ENCODE measurements at regions not wholly inside any gene's neighbourhood (a gene's known extent, or its start where the extent isn't known, plus 50 kb on each side); places are given as distances from the start of the nearest gene placed in this dataset.
A peak's percentile ranks its signal among the peaks of the same experiment; 100 is the strongest.
"Not testable (repeated sequence)": the region's sequence is repeated elsewhere in the genome, so short reads cannot be mapped to it uniquely, and the experiment has no call there.

- H3K27ac ChIP-seq: no peak overlapping the region
- no peak for TF ChIP-seq ZFX (IDR thresholded peaks at IDR 0.05; ENCODE audit: borderline replicate concordance)
- TF ChIP-seq, protein P1, sequence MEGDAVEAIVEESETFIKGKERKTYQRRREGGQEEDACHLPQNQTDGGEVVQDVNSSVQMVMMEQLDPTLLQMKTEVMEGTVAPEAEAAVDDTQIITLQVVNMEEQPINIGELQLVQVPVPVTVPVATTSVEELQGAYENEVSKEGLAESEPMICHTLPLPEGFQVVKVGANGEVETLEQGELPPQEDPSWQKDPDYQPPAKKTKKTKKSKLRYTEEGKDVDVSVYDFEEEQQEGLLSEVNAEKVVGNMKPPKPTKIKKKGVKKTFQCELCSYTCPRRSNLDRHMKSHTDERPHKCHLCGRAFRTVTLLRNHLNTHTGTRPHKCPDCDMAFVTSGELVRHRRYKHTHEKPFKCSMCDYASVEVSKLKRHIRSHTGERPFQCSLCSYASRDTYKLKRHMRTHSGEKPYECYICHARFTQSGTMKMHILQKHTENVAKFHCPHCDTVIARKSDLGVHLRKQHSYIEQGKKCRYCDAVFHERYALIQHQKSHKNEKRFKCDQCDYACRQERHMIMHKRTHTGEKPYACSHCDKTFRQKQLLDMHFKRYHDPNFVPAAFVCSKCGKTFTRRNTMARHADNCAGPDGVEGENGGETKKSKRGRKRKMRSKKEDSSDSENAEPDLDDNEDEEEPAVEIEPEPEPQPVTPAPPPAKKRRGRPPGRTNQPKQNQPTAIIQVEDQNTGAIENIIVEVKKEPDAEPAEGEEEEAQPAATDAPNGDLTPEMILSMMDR (IDR thresholded peaks at IDR 0.05): no peak
Measured at GRCh38 chr14:47929334-47929733, 253.9 kb upstream of the MDGA2 start.

DNA sequence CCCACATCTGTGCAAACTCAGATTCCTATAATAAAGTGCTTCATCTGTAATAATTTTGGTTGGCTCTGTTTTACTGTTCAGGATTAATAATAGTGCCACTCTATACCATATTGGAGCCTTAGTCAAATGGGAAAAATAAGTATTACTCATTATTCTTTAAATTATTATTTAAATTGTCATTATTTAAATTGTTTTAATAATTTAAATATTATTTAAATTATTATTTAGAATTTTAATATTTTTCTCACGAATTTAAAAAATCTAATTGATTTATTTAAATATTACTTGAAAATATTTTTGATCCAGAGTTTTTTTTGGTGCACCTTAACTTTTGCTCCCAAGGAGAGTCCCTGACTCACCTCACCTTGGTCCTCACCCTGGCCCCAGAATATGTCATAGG is 245.7 kb upstream of the MDGA2 start:
- no peak overlapping the region for H3K27ac ChIP-seq
- no peak for TF ChIP-seq ZFX (IDR thresholded peaks at IDR 0.05; ENCODE audit: borderline replicate concordance)
- TF ChIP-seq, protein P1 (IDR thresholded peaks at IDR 0.05): no peak

GRCh38 chr14:47919997-47920396 is 244.6 kb upstream of the MDGA2 start:
- no peak overlapping the region for H3K27ac ChIP-seq
- TF ChIP-seq ZFX (IDR thresholded peaks at IDR 0.05; ENCODE audit: borderline replicate concordance): no peak
- TF ChIP-seq, protein P1 (IDR thresholded peaks at IDR 0.05): no peak

GRCh38 chr14:47919334-47919846 is 244.0 kb upstream of the MDGA2 start:
- TF ChIP-seq ZFX (IDR thresholded peaks at IDR 0.05; ENCODE audit: borderline replicate concordance): no peak
- TF ChIP-seq, protein P1 (IDR thresholded peaks at IDR 0.05): no peak
- no peak overlapping the region for H3K27ac ChIP-seq

GRCh38 chr14:47917344-47917954 is 242.0 kb upstream of the MDGA2 start:
- H3K27ac ChIP-seq: no peak overlapping the region
- no peak for TF ChIP-seq ZFX (IDR thresholded peaks at IDR 0.05; ENCODE audit: borderline replicate concordance)
- TF ChIP-seq, protein P1 (IDR thresholded peaks at IDR 0.05): peak; percentile 83

GRCh38 chr14:47901141-47901540 is 225.7 kb upstream of the MDGA2 start:
- not testable (repeated sequence) for H3K27ac ChIP-seq

GRCh38 chr14:47899685-47900084 is 224.3 kb upstream of the MDGA2 start:
- no peak overlapping the region for H3K27ac ChIP-seq
- TF ChIP-seq, protein P1 (IDR thresholded peaks at IDR 0.05): no peak
- TF ChIP-seq ZFX (IDR thresholded peaks at IDR 0.05; ENCODE audit: borderline replicate concordance): no peak

GRCh38 chr14:47874350-47874749 is 198.9 kb upstream of the MDGA2 start:
- TF ChIP-seq, protein P1 (IDR thresholded peaks at IDR 0.05): no peak
- no peak overlapping the region for H3K27ac ChIP-seq

Data from 22Rv1 (cell line).